GM23248 (cell line): ENCODE measurements at regions not wholly inside any gene's neighbourhood (a gene's known extent, or its start where the extent isn't known, plus 50 kb on each side); places are given as distances from the start of the nearest gene placed in this dataset.

Source experiments
- EZH2 ChIP-seq: fragments of 200-600 bp; sonication (generic); IDR thresholded peaks from 2 replicates; pipeline ENCODE4 v1.6.1; 2018; ENCODE audit warnings: antibody characterized with exemption, mild to moderate bottlenecking; ENCODE audit not compliant: insufficient read depth, poor library complexity, severe bottlenecking
- EZH2phosphoT487 ChIP-seq: fragments of 200-600 bp; sonication (generic); IDR thresholded peaks from 2 replicates; pipeline ENCODE4 v1.6.1; 2018; ENCODE audit warnings: antibody characterized with exemption, moderate library complexity, mild to moderate bottlenecking, low read depth; ENCODE audit not compliant: insufficient read depth

- TF ChIP-seq EZH2: no peak
- TF ChIP-seq EZH2phosphoT487: no peak
Observed at GRCh38 chr4:53674903-53675302, 83.6 kb upstream of the LNX1 start.
